Loucy (cell line): ENCODE measurements at regions not wholly inside any gene's neighbourhood (a gene's known extent, or its start where the extent isn't known, plus 50 kb on each side); places are given as distances from the start of the nearest gene placed in this dataset.

ENCODE experiments used
- H2AFZ ChIP-seq: fragments of 200-600 bp; sonication (generic); 2 replicates; pipeline ENCODE4 v1.6.0; 2016; ENCODE audit warnings: antibody characterized with exemption, mild to moderate bottlenecking, low read length, moderate library complexity
- H3F3A ChIP-seq: fragments of 200-600 bp; 2 replicates; pipeline ENCODE4 v1.6.0; 2016; ENCODE audit warnings: antibody characterized with exemption, low read depth, mild to moderate bottlenecking
- H3K27me3 ChIP-seq: fragments of 200-600 bp; sonication (generic); 2 replicates; pipeline ENCODE4 v1.6.1; 2014; ENCODE audit warnings: low read length, mild to moderate bottlenecking; ENCODE audit not compliant: insufficient read depth, poor library complexity, severe bottlenecking
- H3K36me3 ChIP-seq: fragments of 200-600 bp; sonication (generic); 2 replicates; pipeline ENCODE4 v1.6.1; 2016; ENCODE audit warnings: low read length; ENCODE audit not compliant: insufficient read depth
- H3K4me1 ChIP-seq: fragments of 200-600 bp; sonication (generic); 2 replicates; pipeline ENCODE4 v1.5.1; 2014; ENCODE audit warnings: low read length, mild to moderate bottlenecking; ENCODE audit not compliant: insufficient read depth, poor library complexity, severe bottlenecking
- H3K4me2 ChIP-seq: fragments of 200-600 bp; sonication (generic); 2 replicates; pipeline ENCODE4 v1.6.0; 2014; ENCODE audit warnings: antibody characterized with exemption, low read length, low read depth, mild to moderate bottlenecking; ENCODE audit not compliant: poor library complexity, severe bottlenecking
- H3K4me3 ChIP-seq: fragments of 200-600 bp; sonication (generic); 2 replicates; pipeline ENCODE4 v1.5.1; 2014; ENCODE audit warnings: low read length, mild to moderate bottlenecking, mixed read lengths; ENCODE audit not compliant: poor library complexity, severe bottlenecking
- H3K79me2 ChIP-seq: fragments of 200-600 bp; sonication (generic); 2 replicates; pipeline ENCODE4 v1.6.1; 2014; ENCODE audit warnings: low read length; ENCODE audit not compliant: insufficient read depth
- H3K9ac ChIP-seq: fragments of 200-600 bp; sonication (generic); 2 replicates; pipeline ENCODE4 v1.6.0; 2014; ENCODE audit warnings: mild to moderate bottlenecking, low read depth, low read length, moderate library complexity; ENCODE audit not compliant: poor library complexity, severe bottlenecking
- H3K9me2 ChIP-seq: fragments of 200-600 bp; sonication (generic); replicated peaks from 2 replicates; pipeline ENCODE4 v1.6.1; 2016; ENCODE audit warnings: low read depth, low read length, mixed read lengths
- H3K9me3 ChIP-seq: fragments of 200-600 bp; sonication (generic); 2 replicates; pipeline ENCODE4 v1.6.1; 2014; ENCODE audit warnings: mild to moderate bottlenecking, antibody characterized with exemption, low read length, low read depth; ENCODE audit not compliant: insufficient read depth
- H4K20me1 ChIP-seq: fragments of 200-600 bp; sonication (generic); 2 replicates; pipeline ENCODE4 v1.6.0; 2014; ENCODE audit warnings: antibody characterized with exemption, low read length, mild to moderate bottlenecking; ENCODE audit not compliant: insufficient read depth, poor library complexity, severe bottlenecking
- CTCF ChIP-seq: fragments of 200-600 bp; sonication (generic); conservative IDR thresholded peaks from 2 replicates; pipeline ENCODE4 v1.5.1; 2014; ENCODE audit warnings: mild to moderate bottlenecking, antibody characterized with exemption, low read length
- EZH2phosphoT487 ChIP-seq: fragments of 200-600 bp; IDR thresholded peaks from 2 replicates; pipeline ENCODE4 v1.6.1; 2018; ENCODE audit warnings: antibody characterized with exemption, mild to moderate bottlenecking, moderate library complexity, borderline replicate concordance

GRCh38 chr12:108043750-108044533, 85.1 kb upstream of the WSCD2 start:
- H3K27me3 ChIP-seq: no peaks in the 10 kb centered on the region
- H3K4me3 ChIP-seq: no peak overlapping the region
- no peak overlapping the region for H2AFZ ChIP-seq
- no peaks in the 10 kb centered on the region for H4K20me1 ChIP-seq
- no peaks in the 10 kb centered on the region for H3K9me2 ChIP-seq
- H3K4me2 ChIP-seq: no peak overlapping the region
- TF ChIP-seq CTCF (no peak), EZH2phosphoT487 (no peak)
- no peaks in the 10 kb centered on the region for H3K4me1 ChIP-seq
- no peak overlapping the region for H3K9ac ChIP-seq
- H3K9me3 ChIP-seq: no peaks in the 10 kb centered on the region
- H3K36me3 ChIP-seq: no peaks in the 10 kb centered on the region
- no peaks in the 10 kb centered on the region for H3F3A ChIP-seq
- no peaks in the 10 kb centered on the region for H3K79me2 ChIP-seq

GRCh38 chr12:108046135-108046534, 83.0 kb upstream of the WSCD2 start:
- Histone ChIP-seq H3K4me1 (no peaks in the 10 kb centered on the region), H2AFZ (no peak overlapping the region), H3K4me2 (no peak overlapping the region), H3K9ac (no peak overlapping the region), H3K27me3 (no peaks in the 10 kb centered on the region), H3K36me3 (no peaks in the 10 kb centered on the region), H3K79me2 (no peaks in the 10 kb centered on the region), H3K4me3 (no peak overlapping the region), H3F3A (no peaks in the 10 kb centered on the region), H4K20me1 (no peaks in the 10 kb centered on the region), H3K9me2 (no peaks in the 10 kb centered on the region), H3K9me3 (no peaks in the 10 kb centered on the region)
- TF ChIP-seq EZH2phosphoT487: no peak
- TF ChIP-seq CTCF: no peak

DNA sequence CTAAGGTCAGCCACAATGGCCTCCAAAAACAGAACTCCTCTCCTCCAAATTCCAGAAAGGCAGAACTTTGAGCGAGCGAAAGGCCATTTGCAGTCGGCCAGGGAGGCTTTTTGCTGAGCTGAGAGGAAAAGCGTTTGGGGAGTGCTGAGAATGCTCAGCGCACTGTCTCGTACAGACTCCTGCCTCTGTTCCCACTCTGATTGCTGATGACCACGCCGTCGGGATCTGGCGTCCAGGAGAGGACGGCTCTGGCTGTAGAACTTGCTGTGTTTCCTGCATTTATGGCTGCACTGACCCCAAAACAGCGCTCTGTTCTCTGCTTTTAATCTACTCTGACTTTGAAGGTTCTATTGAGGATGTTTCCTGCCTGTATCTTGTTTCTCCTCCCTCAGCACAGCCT, 82.4 kb upstream of the WSCD2 start:
- no peak overlapping the region for H3K4me2 ChIP-seq
- no peaks in the 10 kb centered on the region for H4K20me1 ChIP-seq
- no peak for TF ChIP-seq CTCF
- TF ChIP-seq EZH2phosphoT487: no peak
- H3K4me1 ChIP-seq: no peaks in the 10 kb centered on the region
- no peak overlapping the region for H2AFZ ChIP-seq
- no peaks in the 10 kb centered on the region for H3F3A ChIP-seq
- H3K27me3 ChIP-seq: no peaks in the 10 kb centered on the region
- no peaks in the 10 kb centered on the region for H3K36me3 ChIP-seq
- no peaks in the 10 kb centered on the region for H3K9me2 ChIP-seq
- no peaks in the 10 kb centered on the region for H3K9me3 ChIP-seq
- H3K79me2 ChIP-seq: no peaks in the 10 kb centered on the region
- no peak overlapping the region for H3K4me3 ChIP-seq
- H3K9ac ChIP-seq: no peak overlapping the region
